Fibroblast of lung (primary cell): ENCODE measurements at regions not wholly inside any gene's neighbourhood (a gene's known extent, or its start where the extent isn't known, plus 50 kb on each side); places are given as distances from the start of the nearest gene placed in this dataset.

ENCODE experiments used
- CTCF ChIP-seq, 2 donors: IDR thresholded peaks in 1 of 2; conservative IDR thresholded peaks in 1 of 2; 1 replicate in 1 of 2; 2 replicates in 1 of 2; pipeline ENCODE4 v1.5.1; 2011 to 2012; ENCODE audit warnings: low read length in 2 of 2, control low read depth in 1 of 2, inconsistent platforms in 1 of 2, low read depth in 1 of 2, mild to moderate bottlenecking in 1 of 2
- EZH2 ChIP-seq: IDR thresholded peaks from 2 replicates; pipeline ENCODE4 v1.5.1; 2012; ENCODE audit warnings: low read length, control low read depth, mild to moderate bottlenecking; ENCODE audit errors: missing control alignments

GRCh38 chr1:233815357-233815756, 89.1 kb upstream of the SLC35F3 start:
- TF ChIP-seq CTCF (conservative IDR thresholded peaks at IDR 0.05 in 1 of 2, IDR thresholded peaks at IDR 0.05 in 1 of 2; ENCODE audit: low read depth in 1 of 2, low read length in 2 of 2): no peak
- TF ChIP-seq EZH2: no peak
